Renal pelvis (tissue), 1 donor: ENCODE measurements at regions not wholly inside any gene's neighbourhood (a gene's known extent, or its start where the extent isn't known, plus 50 kb on each side); places are given as distances from the start of the nearest gene placed in this dataset.
"Not testable (repeated sequence)": the region's sequence is repeated elsewhere in the genome, so short reads cannot be mapped to it uniquely, and the experiment has no call there.

ENCODE experiments used
- DNase-seq: peaks from one replicate; pipeline ENCODE4 v3.0.0-alpha.2; 2013

- DNase-seq: no peak
Measured at GRCh38 chr5:117425163-117425562, 850.5 kb upstream of the SEMA6A start.

- DNase-seq: no peak
Measured at GRCh38 chr5:117424559-117424958, 849.9 kb upstream of the SEMA6A start.

- DNase-seq: no peak
Measured at GRCh38 chr5:117417501-117417900, 842.9 kb upstream of the SEMA6A start.

GRCh38 chr5:117414926-117415325 is 840.3 kb upstream of the SEMA6A start:
- DNase-seq: no peak

DNA sequence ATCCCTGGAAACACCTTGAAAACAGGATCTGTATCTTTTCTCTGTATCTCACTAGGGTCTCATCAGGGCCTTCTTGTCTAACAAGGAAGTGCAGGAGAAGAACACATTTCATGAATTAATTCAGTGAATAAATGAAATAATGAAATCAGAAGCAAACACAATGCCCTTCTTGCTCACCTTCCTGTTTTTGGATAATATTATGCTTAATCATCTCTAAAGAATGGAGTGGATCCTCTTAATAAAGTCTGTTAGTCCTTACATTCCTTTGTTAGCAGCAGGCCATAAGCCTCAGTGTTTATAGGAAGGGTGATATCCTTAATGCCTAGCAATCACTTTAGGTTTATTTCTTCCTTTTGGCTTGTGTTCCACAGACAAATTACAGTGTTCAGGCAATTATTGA is 837.1 kb upstream of the SEMA6A start:
- DNase-seq: no peak

GRCh38 chr5:117405197-117405596 is 830.6 kb upstream of the SEMA6A start:
- DNase-seq: no peak

GRCh38 chr5:117394506-117395157 is 820.0 kb upstream of the SEMA6A start:
- DNase-seq: no peak

- DNase-seq: no peak
Measured at GRCh38 chr5:117393125-117393524, 818.5 kb upstream of the SEMA6A start.

DNA sequence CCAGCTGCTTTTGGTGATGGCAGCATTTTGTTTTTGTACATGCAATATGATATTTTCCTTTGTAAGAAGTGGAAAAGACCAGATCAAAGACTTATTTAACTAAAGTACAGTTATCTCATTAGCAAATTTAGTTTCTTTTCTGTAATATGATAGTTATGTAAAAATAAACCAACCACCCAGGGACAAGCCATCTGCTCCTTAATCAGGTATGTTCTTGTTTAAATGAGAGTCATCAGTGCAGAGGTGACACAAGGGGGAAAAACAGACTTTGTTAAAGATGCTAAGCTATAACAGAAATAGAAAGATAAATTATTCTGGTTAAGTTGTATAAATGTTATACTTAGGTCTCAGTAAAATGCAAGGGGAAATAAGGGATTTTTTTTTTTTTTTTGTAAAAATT is 805.7 kb upstream of the SEMA6A start:
- DNase-seq: no peak

DNA sequence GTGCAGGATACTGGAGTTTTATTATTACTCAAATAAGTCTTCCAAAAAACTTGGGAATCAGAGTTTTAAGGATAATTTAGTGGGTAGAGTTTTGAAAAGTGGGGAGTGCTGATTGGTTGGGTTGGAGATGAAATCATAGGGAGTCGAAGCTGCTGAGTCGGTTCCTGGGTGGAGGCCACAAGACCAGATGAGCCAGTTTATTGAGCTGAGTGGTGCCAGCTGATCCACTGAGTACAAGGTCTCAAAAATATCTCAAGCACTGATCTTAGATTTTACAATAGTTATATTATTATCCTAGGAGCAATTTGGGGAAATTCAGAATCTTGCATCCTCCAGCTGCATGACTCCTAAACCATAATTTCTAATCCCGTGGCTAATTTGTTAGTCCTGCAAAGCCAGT is 804.9 kb upstream of the SEMA6A start:
- no peak for DNase-seq

- DNase-seq: no peak
Measured at GRCh38 chr5:117376748-117377147, 802.1 kb upstream of the SEMA6A start.

GRCh38 chr5:117359895-117360294 is 785.3 kb upstream of the SEMA6A start:
- no peak for DNase-seq

- no peak for DNase-seq
Measured at GRCh38 chr5:117357886-117358285, 783.3 kb upstream of the SEMA6A start.

GRCh38 chr5:117347280-117347679 is 772.7 kb upstream of the SEMA6A start:
- no peak for DNase-seq

GRCh38 chr5:117343726-117344125 is 769.1 kb upstream of the SEMA6A start:
- DNase-seq: not testable (repeated sequence)

- no peak for DNase-seq
Measured at GRCh38 chr5:117337064-117337749, 762.6 kb upstream of the SEMA6A start.

- no peak for DNase-seq
Measured at GRCh38 chr5:117336208-117336607, 761.6 kb upstream of the SEMA6A start.

GRCh38 chr5:117333011-117333410 is 758.4 kb upstream of the SEMA6A start:
- no peak for DNase-seq

DNA sequence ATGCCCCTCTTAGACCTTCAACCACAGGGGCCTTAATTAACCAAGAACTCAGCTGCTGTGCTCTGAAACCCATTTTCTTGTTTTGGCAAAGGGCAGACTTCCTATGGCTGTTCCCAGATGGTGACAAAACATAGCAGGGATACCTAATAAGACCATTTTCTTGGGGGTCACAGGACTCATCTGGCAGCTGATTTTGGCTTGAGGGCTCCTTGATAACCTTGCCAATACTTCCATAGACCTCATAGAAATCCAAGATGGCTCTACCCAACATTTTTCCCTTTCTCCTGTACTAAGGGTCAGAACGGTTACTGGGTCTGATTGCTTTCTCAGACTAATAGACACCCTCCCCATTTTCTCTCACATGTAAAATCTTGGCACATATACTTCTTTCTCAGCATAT is 757.7 kb upstream of the SEMA6A start:
- DNase-seq: no peak

GRCh38 chr5:117327511-117327910 is 752.9 kb upstream of the SEMA6A start:
- no peak for DNase-seq

DNA sequence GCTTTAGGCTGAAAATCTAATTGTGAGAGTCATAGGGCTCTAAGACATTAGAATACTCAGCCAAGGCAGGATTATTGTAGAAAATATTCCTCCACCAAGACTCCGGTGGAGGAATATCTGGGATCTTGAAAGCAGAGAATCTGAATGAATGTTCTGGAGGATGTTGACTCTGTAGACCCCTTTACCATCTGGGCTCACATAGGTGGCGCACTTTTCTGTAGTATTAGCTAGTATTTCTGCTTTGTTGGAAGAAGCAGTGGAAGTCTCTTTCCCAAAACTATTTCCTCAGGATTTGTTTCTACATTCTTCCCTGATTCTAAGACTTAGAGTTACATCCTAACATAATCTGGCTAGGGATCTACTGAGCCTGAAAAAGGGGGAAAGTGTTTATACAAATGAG is 752.4 kb upstream of the SEMA6A start:
- no peak for DNase-seq

GRCh38 chr5:117318528-117318927 is 743.9 kb upstream of the SEMA6A start:
- no peak for DNase-seq

DNA sequence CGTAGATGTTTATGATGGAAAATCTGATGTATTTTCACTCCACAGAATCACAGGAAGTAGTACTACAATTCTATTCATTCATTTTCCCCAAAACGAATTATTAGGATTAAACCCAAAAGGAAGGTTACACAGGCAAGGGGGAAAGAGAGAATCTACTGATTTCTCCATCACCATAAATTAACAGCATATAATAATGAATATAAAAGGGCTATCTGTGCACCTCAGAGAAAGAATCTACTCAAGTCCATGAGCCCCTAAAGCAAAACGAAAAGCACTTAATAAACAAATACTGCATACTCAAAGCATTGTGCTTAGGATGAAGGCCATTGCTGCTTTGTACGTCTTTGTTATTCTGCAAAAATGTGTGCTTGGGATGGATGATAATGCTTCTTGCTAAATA is 740.5 kb upstream of the SEMA6A start:
- no peak for DNase-seq

- DNase-seq: not testable (repeated sequence)
Measured at GRCh38 chr5:117304512-117305107, 730.0 kb upstream of the SEMA6A start.
